Progenitor cell of endocrine pancreas (in vitro differentiated cells): ENCODE measurements at regions not wholly inside any gene's neighbourhood (a gene's known extent, or its start where the extent isn't known, plus 50 kb on each side); places are given as distances from the start of the nearest gene placed in this dataset.

ENCODE experiments used
- DNase-seq: peaks from one replicate; pipeline ENCODE4 v3.0.0; 2021; ENCODE audit warnings: low spot score; ENCODE audit not compliant: unreplicated experiment
- H3K27ac Mint-ChIP-seq: 2 replicates; pipeline ENCODE4 v1.8.0; 2021; ENCODE audit warnings: mild to moderate bottlenecking, moderate library complexity, mixed read lengths
- H3K27me3 Mint-ChIP-seq: 2 replicates; pipeline ENCODE4 v1.8.0; 2021; ENCODE audit warnings: mixed read lengths
- H3K36me3 Mint-ChIP-seq: 2 replicates; pipeline ENCODE4 v1.8.0; 2022; ENCODE audit warnings: mixed read lengths; ENCODE audit not compliant: insufficient read depth
- H3K4me1 Mint-ChIP-seq: 2 replicates; pipeline ENCODE4 v1.8.0; 2021; ENCODE audit warnings: low read depth, mixed read lengths
- H3K4me3 Mint-ChIP-seq: 2 replicates; pipeline ENCODE4 v1.8.0; 2021; ENCODE audit warnings: low read depth, mild to moderate bottlenecking, moderate library complexity, mixed read lengths
- H3K9me3 Mint-ChIP-seq: 2 replicates; pipeline ENCODE4 v1.8.0; 2021; ENCODE audit warnings: low read depth, mixed read lengths
- CTCF ChIP-seq: fragments of 200-600 bp; sonication (generic); IDR thresholded peaks from one replicate; pipeline ENCODE4 v1.5.0; 2021; ENCODE audit warnings: antibody characterized with exemption, mild to moderate bottlenecking; ENCODE audit not compliant: unreplicated experiment

GRCh38 chr22:22359465-22359864 is 114.9 kb downstream of the VPREB1 start:
- H3K27ac Mint-ChIP-seq = no peak overlapping the region
- peaks cover 82% of the 10 kb centered on the region for H3K27me3 Mint-ChIP-seq
- peaks cover 5% of the 10 kb centered on the region for H3K9me3 Mint-ChIP-seq
- no peak overlapping the region for H3K4me3 Mint-ChIP-seq
- no peaks in the 10 kb centered on the region for H3K4me1 Mint-ChIP-seq
- no peak for DNase-seq
- H3K36me3 Mint-ChIP-seq = no peaks in the 10 kb centered on the region
- no peak for TF ChIP-seq CTCF

GRCh38 chr22:22360014-22360413 is 115.4 kb downstream of the VPREB1 start:
- Mint-ChIP-seq H3K4me3 (no peak overlapping the region), H3K4me1 (no peaks in the 10 kb centered on the region)
- DNase-seq = no peak

GRCh38 chr22:22362311-22362710 is 117.7 kb downstream of the VPREB1 start:
- Mint-ChIP-seq H3K36me3 (no peaks in the 10 kb centered on the region), H3K27ac (no peak overlapping the region), H3K27me3 (peaks cover 86% of the 10 kb centered on the region), H3K4me3 (no peak overlapping the region), H3K9me3 (peaks cover 5% of the 10 kb centered on the region), H3K4me1 (no peaks in the 10 kb centered on the region)
- no peak for DNase-seq
- no peak for TF ChIP-seq CTCF

More at GRCh38 chr22:22360014-22360413, 115.4 kb downstream of the VPREB1 start:
- Mint-ChIP-seq H3K36me3 (no peaks in the 10 kb centered on the region), H3K9me3 (peaks cover 5% of the 10 kb centered on the region), H3K27ac (no peak overlapping the region), H3K27me3 (peaks cover 82% of the 10 kb centered on the region)
- TF ChIP-seq CTCF = no peak

- TF ChIP-seq CTCF = no peak
- no peak overlapping the region for H3K27ac Mint-ChIP-seq
- H3K4me3 Mint-ChIP-seq = no peak overlapping the region
- H3K36me3 Mint-ChIP-seq = no peaks in the 10 kb centered on the region
- peaks cover 5% of the 10 kb centered on the region for H3K9me3 Mint-ChIP-seq
- peaks cover 91% of the 10 kb centered on the region for H3K27me3 Mint-ChIP-seq
- no peak for DNase-seq
- H3K4me1 Mint-ChIP-seq = no peaks in the 10 kb centered on the region
These were observed 118.3 kb downstream of the VPREB1 start for GRCh38 chr22:22362936-22363335.

- Mint-ChIP-seq H3K36me3 (no peaks in the 10 kb centered on the region), H3K27me3 (peaks cover 88% of the 10 kb centered on the region), H3K4me3 (no peak overlapping the region), H3K4me1 (peaks cover 4% of the 10 kb centered on the region), H3K9me3 (peaks cover 5% of the 10 kb centered on the region), H3K27ac (no peak overlapping the region)
- DNase-seq = no peak
- TF ChIP-seq CTCF = no peak
These were observed 119.6 kb downstream of the VPREB1 start for GRCh38 chr22:22364207-22364606.
